ENCODE measurements at regions not wholly inside any gene's neighbourhood (a gene's known extent, or its start where the extent isn't known, plus 50 kb on each side); places are given as distances from the start of the nearest gene placed in this dataset.
"Not testable (repeated sequence)": the region's sequence is repeated elsewhere in the genome, so short reads cannot be mapped to it uniquely, and the experiment has no call there.

DNA sequence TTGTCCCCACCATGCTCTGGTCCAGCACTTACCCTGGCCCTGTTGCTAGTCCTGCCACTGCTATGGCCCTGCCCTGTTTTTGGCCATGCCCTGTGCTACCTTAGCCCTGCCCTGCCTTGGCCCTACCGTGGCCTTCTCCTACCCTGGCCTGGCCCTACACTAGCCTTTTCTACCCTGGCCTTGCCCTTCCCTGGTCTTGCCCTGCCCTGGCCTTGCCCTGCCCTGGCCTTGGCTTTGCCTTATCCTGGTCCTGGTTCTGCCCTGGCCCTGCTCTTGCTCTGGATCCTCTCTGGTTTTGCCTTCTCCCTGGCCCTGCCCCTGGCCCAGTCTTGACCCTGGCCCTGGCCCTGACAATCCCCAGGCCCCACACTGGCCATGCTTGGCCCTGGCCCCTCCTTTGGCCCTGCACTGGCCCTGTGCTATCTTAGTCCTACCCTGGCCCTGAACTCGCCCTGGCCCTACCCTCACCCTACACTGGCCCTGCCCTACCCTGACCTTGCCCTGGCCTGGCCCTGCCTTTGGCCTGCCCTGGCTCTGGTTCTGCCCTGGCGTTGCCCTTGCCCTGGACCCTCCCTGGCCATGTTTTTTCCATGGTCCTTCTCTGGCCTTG is 235.0 kb downstream of the GOLGA6L6 start:
- DNase-seq: not testable (repeated sequence)

DNA sequence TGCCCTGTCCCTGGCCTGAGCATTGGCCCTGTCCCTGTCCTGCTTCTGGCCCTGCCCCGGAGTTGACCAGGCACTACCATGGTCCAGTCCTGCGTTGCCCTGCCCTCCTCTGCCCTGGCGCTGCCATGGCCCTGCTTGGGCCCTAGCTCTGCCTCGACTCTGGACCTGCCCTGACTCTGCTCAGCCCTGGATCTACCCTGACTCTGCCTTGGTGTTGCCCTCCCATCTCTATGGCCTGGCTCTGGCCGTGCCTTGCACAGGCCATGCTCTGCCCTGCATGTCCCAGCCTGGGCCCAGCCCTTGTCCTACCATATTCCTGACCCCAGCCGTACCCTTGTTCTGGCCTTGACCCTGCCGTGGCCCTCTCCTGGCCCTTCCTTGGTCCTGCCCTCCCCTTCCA is 235.7 kb downstream of the GOLGA6L6 start:
- DNase-seq: not testable (repeated sequence)

DNA sequence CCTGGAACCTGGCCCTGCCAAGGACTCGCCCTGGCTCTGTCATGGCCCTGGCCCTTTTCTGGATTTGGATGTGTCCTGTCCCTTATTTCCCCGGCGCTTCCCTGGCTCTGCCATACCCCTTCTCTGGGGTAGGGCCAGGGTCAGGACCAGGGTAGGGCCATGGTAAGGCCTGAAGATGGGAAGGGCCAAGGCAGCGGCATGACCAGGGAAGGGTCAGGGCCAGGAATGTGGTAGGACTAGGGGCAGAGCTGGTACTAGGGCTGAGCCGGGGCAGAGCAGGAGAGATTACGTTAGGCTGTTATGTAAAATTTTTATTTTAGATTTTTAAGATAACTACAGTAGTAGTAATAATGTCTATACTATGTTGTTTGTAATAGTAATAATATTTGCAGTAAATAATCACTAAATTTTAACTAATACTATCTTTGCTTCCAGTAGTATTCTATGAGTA is 236.6 kb downstream of the GOLGA6L6 start:
- not testable (repeated sequence) for DNase-seq

- DNase-seq: not testable (repeated sequence)
Measured at GRCh38 chr15:20304282-20305014, 237.2 kb downstream of the GOLGA6L6 start.

DNA sequence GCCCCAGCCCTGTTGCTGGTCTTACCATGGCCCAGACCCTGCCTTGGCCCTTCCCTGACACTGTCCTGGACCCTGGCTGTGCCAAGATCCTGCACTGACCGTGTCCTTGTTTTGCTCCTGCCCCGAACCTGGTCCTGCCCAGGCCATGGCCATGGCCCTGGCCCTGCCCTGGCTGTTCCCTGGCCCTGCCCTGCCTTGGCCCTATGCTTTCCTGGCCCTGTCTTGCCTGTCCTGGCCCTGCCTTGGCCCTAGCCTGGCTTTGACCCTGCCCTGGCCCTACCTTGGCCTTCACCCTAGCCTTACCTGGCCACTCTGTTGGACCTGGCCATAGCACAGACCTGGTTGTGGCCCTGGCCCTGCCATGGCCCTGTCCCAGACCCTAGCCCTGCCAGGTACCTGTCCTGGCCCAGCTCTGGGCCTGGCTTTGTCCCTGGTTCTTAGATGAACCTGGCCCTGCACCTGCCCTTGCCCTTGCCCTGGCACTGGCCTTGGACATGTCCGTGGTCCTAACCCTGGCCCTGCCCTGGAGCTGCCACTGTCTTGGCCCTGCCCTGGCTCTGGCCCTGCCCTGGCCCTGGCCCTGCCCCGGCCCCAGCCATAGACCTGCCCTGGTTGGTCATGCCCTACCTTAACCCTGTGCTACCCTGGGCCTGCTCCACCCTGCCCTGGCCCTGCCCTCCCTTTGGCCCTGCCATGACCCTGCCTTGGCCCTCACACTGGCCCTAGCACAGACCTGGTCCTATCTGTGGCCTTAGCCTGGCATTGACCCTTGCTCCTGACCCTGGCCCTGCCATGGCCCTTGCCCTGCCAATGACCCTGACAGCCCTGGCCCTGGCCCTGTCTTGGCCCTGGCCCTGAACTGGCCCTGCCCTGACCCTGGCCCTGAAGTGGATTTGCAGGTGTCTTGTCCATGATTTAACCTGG is 238.1 kb downstream of the GOLGA6L6 start:
- DNase-seq: not testable (repeated sequence)

DNA sequence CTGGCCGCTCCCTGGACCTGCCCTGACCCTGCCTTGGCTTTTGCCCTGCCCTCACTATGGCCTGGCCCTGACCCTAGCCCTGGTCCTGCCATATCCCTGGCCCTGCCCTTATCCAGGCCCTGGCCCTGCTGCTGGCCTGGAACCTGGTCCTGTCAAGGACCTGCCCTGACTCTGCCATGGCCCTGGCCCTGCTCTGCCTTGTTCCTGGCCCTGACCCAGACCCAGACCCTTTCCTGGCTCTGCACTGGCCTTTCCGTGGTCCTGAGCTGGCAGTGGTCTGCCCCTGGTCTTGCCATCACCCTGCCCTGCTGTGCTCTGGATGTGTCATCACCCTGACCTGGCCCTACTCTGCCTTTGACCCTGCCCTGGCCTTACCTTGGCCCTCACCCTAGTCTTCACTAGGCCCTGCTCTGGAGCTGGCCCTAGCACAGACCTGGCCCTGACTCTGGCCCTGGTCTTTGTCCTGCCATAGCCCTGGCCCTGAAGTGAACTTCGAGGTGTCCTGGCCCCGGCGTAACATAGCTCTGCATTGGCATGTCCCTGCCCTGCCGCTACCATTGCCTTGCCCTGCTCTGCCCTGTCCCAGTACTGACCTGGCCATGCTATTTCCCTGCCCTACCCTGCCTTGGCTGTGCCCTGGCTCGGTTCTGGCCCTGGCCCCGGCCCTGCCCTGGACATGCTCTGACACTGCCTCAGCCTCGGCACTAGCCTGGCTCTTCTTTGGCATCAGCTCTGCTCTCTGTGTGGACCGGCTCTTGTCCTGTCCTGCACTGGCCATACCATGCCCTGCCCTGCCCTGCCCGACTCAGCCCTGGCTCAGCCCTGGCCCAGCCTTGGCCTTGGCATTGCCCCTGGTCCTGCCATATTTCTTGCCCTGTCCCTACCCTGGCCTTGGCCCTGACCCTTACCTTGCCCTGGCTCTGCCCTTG is 239.2 kb downstream of the GOLGA6L6 start:
- not testable (repeated sequence) for DNase-seq

DNA sequence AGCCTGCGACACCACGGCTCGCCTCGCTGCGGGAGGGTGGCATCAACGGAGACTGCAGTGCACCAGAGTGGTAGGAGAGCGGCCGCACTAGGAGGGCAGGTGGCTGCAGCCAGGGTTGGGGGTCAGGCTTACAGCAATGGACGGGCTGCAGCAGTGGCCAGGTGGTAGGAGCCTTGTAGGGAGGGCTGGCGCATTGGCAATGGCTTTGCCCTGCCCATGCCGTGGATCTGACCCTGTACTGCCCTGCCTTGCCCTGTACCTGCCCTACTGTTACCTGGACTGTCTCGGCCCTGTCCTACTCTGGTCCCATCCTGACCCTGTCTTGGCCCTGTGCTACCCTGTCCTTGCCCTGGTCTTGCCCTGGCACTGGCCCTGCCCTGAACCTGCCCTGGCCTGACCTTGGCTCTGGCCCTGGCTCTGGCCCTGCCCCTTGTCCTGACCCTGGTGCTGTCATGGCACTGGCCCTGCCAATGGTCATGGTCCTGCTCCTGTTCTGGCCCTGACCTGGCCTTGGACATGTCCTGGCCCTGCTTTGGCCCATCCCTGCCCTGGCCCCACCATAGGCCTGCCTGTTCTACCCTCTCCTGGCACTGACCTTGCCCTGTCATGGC is 240.0 kb downstream of the GOLGA6L6 start:
- DNase-seq: not testable (repeated sequence)

DNA sequence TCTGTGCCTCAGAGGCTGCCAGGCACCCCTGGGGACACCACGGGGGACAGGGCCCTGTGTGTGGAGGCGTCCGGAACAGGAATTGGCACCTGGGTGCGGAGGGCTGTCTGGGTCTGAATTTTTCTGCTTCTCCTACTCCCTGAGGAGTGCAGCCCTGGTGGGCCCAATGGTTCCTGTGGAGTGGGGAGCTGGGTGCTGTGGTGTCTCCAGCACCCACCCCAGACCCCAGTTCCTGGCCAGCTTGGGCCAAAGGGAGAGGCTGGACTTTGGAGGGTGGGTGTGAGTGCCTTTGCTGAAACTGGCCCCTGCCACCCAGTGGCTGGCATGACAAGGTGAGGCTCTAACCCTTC is 240.6 kb downstream of the GOLGA6L6 start:
- DNase-seq: not testable (repeated sequence)

DNA sequence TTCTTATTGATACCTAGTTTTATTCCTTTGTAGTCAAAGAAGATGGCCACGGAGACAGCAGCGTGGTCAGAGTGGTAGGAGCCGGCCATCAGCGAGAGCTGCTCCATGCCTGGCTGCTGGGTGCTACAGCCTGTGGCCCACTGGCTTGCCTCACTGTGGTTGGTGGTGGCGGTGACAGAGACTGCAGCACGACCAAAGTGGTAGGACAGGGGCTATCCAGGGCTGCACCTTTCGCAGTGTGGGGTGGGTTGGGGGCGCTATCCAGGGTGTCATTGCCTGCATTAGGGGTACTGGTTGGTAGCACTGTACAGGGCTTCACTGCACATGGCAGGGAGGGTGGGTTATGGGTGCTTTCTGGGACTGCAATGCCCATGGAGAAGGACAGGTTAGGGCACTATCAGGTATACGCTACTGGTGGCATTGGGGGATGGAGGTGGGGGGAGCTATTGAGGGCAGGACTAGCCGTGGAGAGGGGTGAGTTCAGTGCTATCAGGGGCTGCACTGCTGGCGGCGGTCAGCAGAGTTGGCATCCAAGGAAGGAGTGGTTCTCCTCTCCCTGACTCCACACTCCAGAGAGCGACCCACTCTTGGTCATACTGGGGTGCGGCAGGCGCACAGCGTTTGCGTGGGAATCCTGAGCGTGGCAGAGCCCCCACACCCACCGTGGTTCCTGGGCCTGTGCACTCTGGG is 241.1 kb downstream of the GOLGA6L6 start:
- DNase-seq: not testable (repeated sequence)

GRCh38 chr15:20297603-20298123 is 243.9 kb downstream of the GOLGA6L6 start:
- DNase-seq: not testable (repeated sequence)

GRCh38 chr15:20296261-20296660 is 245.3 kb downstream of the GOLGA6L6 start:
- DNase-seq: not testable (repeated sequence)

DNA sequence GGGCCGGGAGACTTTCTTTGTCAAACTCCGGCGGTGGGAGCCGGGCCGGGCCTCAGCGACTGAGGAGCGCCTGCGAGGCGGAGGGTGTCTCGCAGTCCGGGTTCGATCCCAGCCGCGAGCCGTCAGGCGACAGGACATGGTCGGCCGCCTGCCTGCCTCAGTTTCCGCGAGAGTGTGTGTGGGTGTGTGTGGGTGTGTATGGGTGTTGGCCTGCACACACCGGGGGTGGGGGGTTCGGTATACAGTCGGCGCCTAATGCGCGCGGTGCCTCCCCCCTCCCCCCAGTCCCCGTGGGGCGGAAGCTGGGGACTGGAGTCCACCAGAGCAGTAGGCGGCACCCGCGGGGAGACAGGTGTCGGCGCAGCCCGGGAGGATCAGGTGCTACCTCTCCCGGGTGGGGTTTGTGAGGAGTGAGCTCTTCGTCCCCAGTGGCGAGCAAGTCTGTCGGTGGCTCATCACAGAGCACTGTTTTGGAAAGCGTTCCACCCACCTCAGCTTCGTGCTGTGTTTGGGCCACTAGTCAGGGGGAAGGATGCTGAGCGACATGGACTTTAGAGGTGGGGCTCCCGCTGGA is 246.3 kb downstream of the GOLGA6L6 start:
- DNase-seq: no peak

DNA sequence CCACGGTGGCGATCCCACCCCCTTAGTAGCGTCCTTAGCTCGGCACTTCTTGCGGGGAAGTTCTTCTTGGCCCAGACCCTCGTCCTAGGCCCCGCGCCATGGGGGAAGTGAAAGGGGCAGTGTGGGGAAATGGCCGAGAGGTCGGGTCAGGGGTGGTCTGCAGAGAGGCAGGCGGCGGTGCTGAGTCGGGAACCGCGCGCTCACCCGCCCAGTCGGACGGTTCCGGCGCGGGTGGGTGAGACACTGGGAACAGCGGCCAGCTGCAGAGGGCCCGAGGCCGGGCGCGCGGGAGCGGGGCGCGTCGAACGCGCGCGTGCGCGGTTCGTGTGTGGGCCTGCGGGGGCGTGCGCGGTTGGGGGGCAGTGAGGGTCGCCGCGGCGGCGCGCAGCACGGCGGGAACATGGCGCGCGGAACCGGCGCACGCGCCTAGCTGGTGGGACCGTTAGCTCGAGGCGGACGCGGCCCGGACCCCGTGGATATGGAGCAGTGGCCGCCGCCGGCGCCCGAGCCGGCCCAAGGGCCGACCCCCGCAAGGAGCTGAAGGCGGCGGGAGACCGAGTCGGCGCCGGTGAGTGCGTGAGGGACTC is 246.9 kb downstream of the GOLGA6L6 start:
- DNase-seq: no peak

DNA sequence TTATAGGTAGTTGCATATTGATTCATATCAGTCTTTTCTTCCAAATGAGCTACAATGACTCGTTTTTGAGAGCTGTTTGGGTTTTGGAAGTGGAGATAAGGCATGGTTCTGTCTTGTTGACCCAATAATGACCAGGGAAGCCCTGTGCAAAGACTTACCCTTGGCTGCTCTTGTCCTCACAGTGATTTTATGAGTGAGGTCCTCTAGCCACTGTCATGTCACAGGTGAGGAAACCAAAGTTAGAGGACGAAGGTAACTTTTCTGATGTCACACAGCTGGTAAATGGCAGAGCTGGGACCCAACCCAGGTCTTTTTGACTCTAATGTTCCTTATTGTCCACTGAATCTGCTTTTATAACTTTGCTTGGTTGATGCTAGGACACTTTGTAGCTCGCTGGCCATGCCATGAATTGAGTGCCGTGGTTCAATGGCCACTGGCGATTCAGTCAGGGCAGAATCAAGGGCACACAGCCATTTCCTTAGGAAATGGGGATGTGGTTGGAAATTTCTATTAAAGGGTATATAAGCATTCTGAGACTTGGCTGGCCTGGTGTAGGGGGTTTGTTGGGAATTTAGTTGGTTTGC is 249.1 kb downstream of the GOLGA6L6 start:
- DNase-seq: not testable (repeated sequence)

- DNase-seq: not testable (repeated sequence)
Measured at GRCh38 chr15:20291616-20292015, 250.0 kb downstream of the GOLGA6L6 start.

DNA sequence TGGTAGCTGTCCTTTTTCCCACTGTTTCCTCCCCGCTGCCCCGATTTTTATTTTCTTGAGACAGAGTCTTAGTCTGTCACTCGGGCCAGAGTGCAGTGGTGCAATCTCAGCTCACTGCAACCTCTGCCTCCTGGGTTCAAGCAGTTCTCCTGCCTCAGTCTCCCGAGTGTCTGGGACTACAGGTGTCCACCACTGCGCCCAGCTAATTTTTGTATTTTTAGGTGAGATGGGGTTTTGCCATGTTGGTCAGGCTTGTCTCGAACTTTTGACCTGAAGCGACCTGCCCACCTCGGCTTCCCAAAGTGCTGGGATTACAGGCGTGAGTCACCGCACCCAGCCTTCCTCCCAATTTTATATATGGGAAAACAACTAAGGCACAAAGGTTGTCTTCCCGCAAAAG is 251.0 kb downstream of the GOLGA6L6 start:
- not testable (repeated sequence) for DNase-seq

- DNase-seq: not testable (repeated sequence)
Measured at GRCh38 chr15:20289538-20290103, 252.0 kb downstream of the GOLGA6L6 start.

DNA sequence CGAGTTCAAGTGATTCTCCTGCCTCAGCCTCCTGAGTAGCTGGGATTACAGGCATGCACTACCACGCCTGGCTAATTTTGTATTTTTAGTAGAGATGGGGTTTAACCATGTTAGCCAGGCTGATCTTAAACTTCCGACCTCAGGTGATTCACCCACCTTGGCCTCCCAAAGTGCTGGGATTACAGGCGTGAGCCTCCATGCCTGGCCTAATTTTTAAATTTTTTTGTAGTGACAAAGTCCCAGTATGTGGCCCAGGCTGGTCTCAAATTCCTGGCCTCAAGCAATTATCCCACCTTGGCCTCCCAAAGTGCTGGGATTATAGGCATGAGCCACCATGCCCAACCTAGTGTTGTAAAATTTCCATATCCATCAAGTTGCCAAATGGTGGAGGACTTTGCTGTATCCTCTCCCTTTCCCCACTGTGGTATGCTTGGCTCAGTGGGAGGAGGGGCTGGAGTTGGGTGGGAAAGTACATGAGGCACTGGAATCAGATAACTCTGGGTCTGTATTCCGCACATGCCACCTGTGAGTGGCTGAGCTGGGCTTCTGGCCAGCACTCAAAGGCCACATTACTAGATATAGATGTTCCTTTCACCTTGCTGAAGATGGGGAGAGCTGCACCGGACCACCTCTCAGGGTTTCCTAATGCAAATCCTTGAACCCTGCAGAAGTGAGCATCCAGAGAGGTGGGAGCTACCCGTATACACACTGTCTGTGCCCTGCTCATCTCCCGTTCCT is 252.6 kb downstream of the GOLGA6L6 start:
- not testable (repeated sequence) for DNase-seq
